Activated T-helper 1 cell treated with anti-CD3 and anti-CD28 coated beads, Interleukin-12 subunit alpha, Interleukin-12 subunit beta, Interleukin-2, Interleukin-4 antibody, amounts not matched to agents 30 ng/mL and 10 ng/mL and 1 ng/mL, durations not matched to agents 14 hours and 24 hours and 36 hours (primary cell): ENCODE measurements at regions not wholly inside any gene's neighbourhood (a gene's known extent, or its start where the extent isn't known, plus 50 kb on each side); places are given as distances from the start of the nearest gene placed in this dataset.

ENCODE experiments used
- DNase-seq: peaks from one replicate; pipeline ENCODE4 v3.0.0; 2021; ENCODE audit warnings: low spot score
- H3K27ac Mint-ChIP-seq: one replicate; pipeline ENCODE4 v1.8.0; 2021; ENCODE audit warnings: mild to moderate bottlenecking, mixed read lengths
- H3K27me3 Mint-ChIP-seq: one replicate; pipeline ENCODE4 v1.8.0; 2022; ENCODE audit warnings: mild to moderate bottlenecking, moderate library complexity, mixed read lengths; ENCODE audit not compliant: insufficient read depth
- H3K36me3 Mint-ChIP-seq: one replicate; pipeline ENCODE4 v1.8.0; 2021; ENCODE audit warnings: low read depth, mixed read lengths
- H3K4me1 Mint-ChIP-seq: one replicate; pipeline ENCODE4 v1.8.0; 2021; ENCODE audit warnings: low read depth, mixed read lengths
- H3K4me3 Mint-ChIP-seq: one replicate; pipeline ENCODE4 v1.8.0; 2021; ENCODE audit warnings: mild to moderate bottlenecking, moderate library complexity, mixed read lengths
- H3K9me3 Mint-ChIP-seq: one replicate; pipeline ENCODE4 v1.8.0; 2021; ENCODE audit warnings: mixed read lengths
- intact Hi-C: fragments of 100-400 bp; cut with micrococcal nuclease; formaldehyde crosslinking; loops from one replicate; pipeline ENCODE4 v1.15.1; 2024

GRCh38 chr7:48760528-48761265, 163.7 kb upstream of the CDC14C start:
- no peaks in the 10 kb centered on the region for H3K4me1 Mint-ChIP-seq
- DNase-seq, result no peak
- H3K4me3 Mint-ChIP-seq, result no peak overlapping the region
- intact Hi-C loops, result no loop called here
- peaks cover 3% of the 10 kb centered on the region for H3K9me3 Mint-ChIP-seq
- H3K27me3 Mint-ChIP-seq, result no peaks in the 10 kb centered on the region
- H3K27ac Mint-ChIP-seq, result no peak overlapping the region
- no peaks in the 10 kb centered on the region for H3K36me3 Mint-ChIP-seq

GRCh38 chr7:48780862-48781261, 143.5 kb upstream of the CDC14C start:
- intact Hi-C loops, result loop anchor here (5.0 kb wide), 1 partner anchor 149 kb away; no protein-coding TSS in a partner anchor
- H3K27me3 Mint-ChIP-seq, result peaks cover 2% of the 10 kb centered on the region
- H3K9me3 Mint-ChIP-seq, result no peaks in the 10 kb centered on the region

GRCh38 chr7:48781752-48782151, 142.6 kb upstream of the CDC14C start:
- Mint-ChIP-seq H3K4me3 (no peak overlapping the region), H3K27me3 (peaks cover 2% of the 10 kb centered on the region), H3K4me1 (no peaks in the 10 kb centered on the region), H3K36me3 (no peaks in the 10 kb centered on the region), H3K27ac (no peak overlapping the region), H3K9me3 (no peaks in the 10 kb centered on the region)
- intact Hi-C loops, result loop anchor here (5.0 kb wide), 1 partner anchor 149 kb away; no protein-coding TSS in a partner anchor
- DNase-seq, result no peak

More at GRCh38 chr7:48780862-48781261, 143.5 kb upstream of the CDC14C start:
- no peak overlapping the region for H3K4me3 Mint-ChIP-seq
- no peaks in the 10 kb centered on the region for H3K36me3 Mint-ChIP-seq
- no peak overlapping the region for H3K27ac Mint-ChIP-seq
- no peaks in the 10 kb centered on the region for H3K4me1 Mint-ChIP-seq
- DNase-seq, result no peak

- Mint-ChIP-seq H3K4me1 (no peaks in the 10 kb centered on the region), H3K4me3 (no peak overlapping the region), H3K9me3 (no peaks in the 10 kb centered on the region), H3K27ac (no peak overlapping the region), H3K27me3 (peaks cover 2% of the 10 kb centered on the region), H3K36me3 (no peaks in the 10 kb centered on the region)
- no peak for DNase-seq
- intact Hi-C loops, result loop anchor here (5.0 kb wide), 1 partner anchor 150 kb away; no protein-coding TSS in a partner anchor
Observed at GRCh38 chr7:48782511-48782910, 141.8 kb upstream of the CDC14C start.

- H3K36me3 Mint-ChIP-seq, result no peaks in the 10 kb centered on the region
- no peak overlapping the region for H3K27ac Mint-ChIP-seq
- H3K4me3 Mint-ChIP-seq, result no peak overlapping the region
- intact Hi-C loops, result no loop called here
- H3K27me3 Mint-ChIP-seq, result peaks cover 1% of the 10 kb centered on the region
- DNase-seq, result no peak
- no peaks in the 10 kb centered on the region for H3K9me3 Mint-ChIP-seq
- no peaks in the 10 kb centered on the region for H3K4me1 Mint-ChIP-seq
Observed at GRCh38 chr7:48786951-48787350, 137.4 kb upstream of the CDC14C start.

GRCh38 chr7:48803250-48803649, 121.1 kb upstream of the CDC14C start:
- DNase-seq, result no peak
- intact Hi-C loops, result no loop called here
- Mint-ChIP-seq H3K27ac (no peak overlapping the region), H3K4me1 (no peaks in the 10 kb centered on the region), H3K36me3 (no peaks in the 10 kb centered on the region), H3K9me3 (no peaks in the 10 kb centered on the region), H3K27me3 (no peaks in the 10 kb centered on the region), H3K4me3 (no peak overlapping the region)

- Mint-ChIP-seq H3K27ac (no peak overlapping the region), H3K9me3 (no peaks in the 10 kb centered on the region), H3K27me3 (peaks cover 3% of the 10 kb centered on the region), H3K4me3 (no peak overlapping the region), H3K4me1 (no peaks in the 10 kb centered on the region), H3K36me3 (no peaks in the 10 kb centered on the region)
- intact Hi-C loops, result no loop called here
- DNase-seq, result no peak
Observed at GRCh38 chr7:48806731-48807130, 117.6 kb upstream of the CDC14C start.

GRCh38 chr7:48811071-48811470, 113.3 kb upstream of the CDC14C start:
- intact Hi-C loops, result no loop called here
- no peak for DNase-seq
- H3K9me3 Mint-ChIP-seq, result no peaks in the 10 kb centered on the region
- no peak overlapping the region for H3K4me3 Mint-ChIP-seq
- no peak overlapping the region for H3K27ac Mint-ChIP-seq
- H3K27me3 Mint-ChIP-seq, result peaks cover 3% of the 10 kb centered on the region
- no peaks in the 10 kb centered on the region for H3K4me1 Mint-ChIP-seq
- H3K36me3 Mint-ChIP-seq, result no peaks in the 10 kb centered on the region

- no peaks in the 10 kb centered on the region for H3K9me3 Mint-ChIP-seq
- no peak overlapping the region for H3K4me3 Mint-ChIP-seq
- H3K36me3 Mint-ChIP-seq, result no peaks in the 10 kb centered on the region
- H3K4me1 Mint-ChIP-seq, result no peaks in the 10 kb centered on the region
- H3K27me3 Mint-ChIP-seq, result peaks cover 3% of the 10 kb centered on the region
- H3K27ac Mint-ChIP-seq, result no peak overlapping the region
- intact Hi-C loops, result no loop called here
- DNase-seq, result no peak
Observed at GRCh38 chr7:48813472-48813871, 110.9 kb upstream of the CDC14C start.

GRCh38 chr7:48822138-48822537, 102.2 kb upstream of the CDC14C start:
- H3K27me3 Mint-ChIP-seq, result no peaks in the 10 kb centered on the region
- intact Hi-C loops, result no loop called here

GRCh38 chr7:48832303-48832845, 92.0 kb upstream of the CDC14C start:
- intact Hi-C loops, result no loop called here
- Mint-ChIP-seq H3K27ac (no peak overlapping the region), H3K27me3 (no peaks in the 10 kb centered on the region), H3K4me1 (no peaks in the 10 kb centered on the region), H3K36me3 (no peaks in the 10 kb centered on the region), H3K9me3 (no peaks in the 10 kb centered on the region), H3K4me3 (no peak overlapping the region)
- no peak for DNase-seq

More at GRCh38 chr7:48822138-48822537, 102.2 kb upstream of the CDC14C start:
- Mint-ChIP-seq H3K27ac (no peak overlapping the region), H3K36me3 (no peaks in the 10 kb centered on the region), H3K9me3 (no peaks in the 10 kb centered on the region), H3K4me3 (no peak overlapping the region), H3K4me1 (no peaks in the 10 kb centered on the region)
- no peak for DNase-seq

- no peaks in the 10 kb centered on the region for H3K27me3 Mint-ChIP-seq
- H3K9me3 Mint-ChIP-seq, result no peaks in the 10 kb centered on the region
- H3K27ac Mint-ChIP-seq, result no peak overlapping the region
- H3K4me3 Mint-ChIP-seq, result no peak overlapping the region
- H3K36me3 Mint-ChIP-seq, result no peaks in the 10 kb centered on the region
- intact Hi-C loops, result no loop called here
- no peaks in the 10 kb centered on the region for H3K4me1 Mint-ChIP-seq
- no peak for DNase-seq
Observed at GRCh38 chr7:48837266-48837665, 87.1 kb upstream of the CDC14C start.

GRCh38 chr7:48839108-48839507, 85.2 kb upstream of the CDC14C start:
- no peaks in the 10 kb centered on the region for H3K4me1 Mint-ChIP-seq
- H3K9me3 Mint-ChIP-seq, result no peaks in the 10 kb centered on the region
- H3K27ac Mint-ChIP-seq, result no peak overlapping the region
- no peaks in the 10 kb centered on the region for H3K27me3 Mint-ChIP-seq
- H3K36me3 Mint-ChIP-seq, result no peaks in the 10 kb centered on the region
- no peak overlapping the region for H3K4me3 Mint-ChIP-seq
- intact Hi-C loops, result no loop called here
- no peak for DNase-seq
